ENCODE measurements at regions not wholly inside any gene's neighbourhood (a gene's known extent, or its start where the extent isn't known, plus 50 kb on each side); places are given as distances from the start of the nearest gene placed in this dataset.

DNA sequence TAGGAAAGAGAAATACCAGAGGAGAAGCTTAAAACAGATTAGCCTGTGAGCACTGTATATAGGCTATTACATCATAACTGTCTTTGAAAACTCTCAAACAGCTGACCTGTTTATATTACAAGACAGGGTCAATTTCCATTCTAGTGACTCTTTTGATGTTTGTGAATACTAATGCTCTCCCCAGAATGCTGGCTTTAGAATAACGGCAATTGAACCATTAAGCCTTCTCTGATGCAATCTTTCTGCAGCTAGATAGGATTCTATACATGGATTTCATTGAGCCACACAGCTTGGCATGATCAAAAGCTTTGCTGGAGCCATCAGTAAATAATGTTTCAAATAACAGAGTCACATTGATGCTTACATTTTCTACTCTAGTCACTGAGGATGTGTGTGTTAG is 122.7 kb upstream of the FAT3 start:
- H2AFZ ChIP-seq: no peak overlapping the region
- H3K79me2 ChIP-seq: no peaks in the 10 kb centered on the region
- H3K9me3 ChIP-seq (ENCODE audit: low read depth): no peaks in the 10 kb centered on the region
- DNase-seq (ENCODE audit: low spot score): no peak
- H3K27ac ChIP-seq: no peak overlapping the region
- no peaks in the 10 kb centered on the region for H3K36me3 ChIP-seq (replicated peaks; ENCODE audit: insufficient read depth, low read depth)
- TF ChIP-seq, protein P1, sequence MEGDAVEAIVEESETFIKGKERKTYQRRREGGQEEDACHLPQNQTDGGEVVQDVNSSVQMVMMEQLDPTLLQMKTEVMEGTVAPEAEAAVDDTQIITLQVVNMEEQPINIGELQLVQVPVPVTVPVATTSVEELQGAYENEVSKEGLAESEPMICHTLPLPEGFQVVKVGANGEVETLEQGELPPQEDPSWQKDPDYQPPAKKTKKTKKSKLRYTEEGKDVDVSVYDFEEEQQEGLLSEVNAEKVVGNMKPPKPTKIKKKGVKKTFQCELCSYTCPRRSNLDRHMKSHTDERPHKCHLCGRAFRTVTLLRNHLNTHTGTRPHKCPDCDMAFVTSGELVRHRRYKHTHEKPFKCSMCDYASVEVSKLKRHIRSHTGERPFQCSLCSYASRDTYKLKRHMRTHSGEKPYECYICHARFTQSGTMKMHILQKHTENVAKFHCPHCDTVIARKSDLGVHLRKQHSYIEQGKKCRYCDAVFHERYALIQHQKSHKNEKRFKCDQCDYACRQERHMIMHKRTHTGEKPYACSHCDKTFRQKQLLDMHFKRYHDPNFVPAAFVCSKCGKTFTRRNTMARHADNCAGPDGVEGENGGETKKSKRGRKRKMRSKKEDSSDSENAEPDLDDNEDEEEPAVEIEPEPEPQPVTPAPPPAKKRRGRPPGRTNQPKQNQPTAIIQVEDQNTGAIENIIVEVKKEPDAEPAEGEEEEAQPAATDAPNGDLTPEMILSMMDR (IDR thresholded peaks at IDR 0.05; ENCODE audit: poor library complexity): no peak
- TF ChIP-seq EZH2phosphoT487 (IDR thresholded peaks at IDR 0.05; ENCODE audit: low read depth, severe bottlenecking, unreplicated experiment) (no peak), EZH2 (IDR thresholded peaks at IDR 0.05; ENCODE audit: borderline replicate concordance) (no peak)
- H3K4me1 ChIP-seq (ENCODE audit: insufficient read depth): peaks cover 2% of the 10 kb centered on the region
- H4K20me1 ChIP-seq (ENCODE audit: insufficient read depth, poor library complexity, severe bottlenecking): no peaks in the 10 kb centered on the region
- 38% methylated on average over 1 of the region's 1 CpG for WGBS (ENCODE audit: low lambda C conversion rate, missing lambda C conversion rate)
- H3K4me3 ChIP-seq: no peak overlapping the region
- H3K4me2 ChIP-seq: no peak overlapping the region
- H3K27me3 ChIP-seq: no peaks in the 10 kb centered on the region
- H3K9me2 ChIP-seq (replicated peaks; ENCODE audit: insufficient read depth): no peaks in the 10 kb centered on the region

DNA sequence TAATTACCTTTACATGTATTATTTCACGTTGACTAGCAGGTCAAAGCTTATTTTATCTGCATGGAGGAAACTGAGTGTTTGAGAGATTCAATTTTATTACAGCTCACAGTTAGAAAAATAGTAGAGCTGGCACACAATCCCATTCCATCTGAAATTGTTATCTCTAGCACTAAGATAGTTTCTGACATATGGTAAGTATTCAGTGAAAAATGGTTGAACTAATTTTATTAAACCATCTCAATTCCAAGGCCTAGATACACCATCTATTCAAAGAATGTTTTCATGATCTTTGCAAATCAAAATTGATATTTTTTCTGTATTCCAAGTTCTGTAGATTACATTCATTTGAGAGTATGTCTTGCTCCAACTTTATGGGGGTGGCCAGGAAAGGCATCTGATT is 125.4 kb upstream of the FAT3 start:
- TF ChIP-seq EZH2 (IDR thresholded peaks at IDR 0.05; ENCODE audit: borderline replicate concordance) (no peak), EZH2phosphoT487 (IDR thresholded peaks at IDR 0.05; ENCODE audit: low read depth, severe bottlenecking, unreplicated experiment) (no peak)
- TF ChIP-seq, protein P1 (IDR thresholded peaks at IDR 0.05; ENCODE audit: poor library complexity): no peak
- H3K4me3 ChIP-seq: no peak overlapping the region
- no peaks in the 10 kb centered on the region for H3K36me3 ChIP-seq (replicated peaks; ENCODE audit: insufficient read depth, low read depth)
- 72% methylated on average over 1 of the region's 1 CpG for WGBS (ENCODE audit: low lambda C conversion rate, missing lambda C conversion rate)
- no peaks in the 10 kb centered on the region for H3K9me2 ChIP-seq (replicated peaks; ENCODE audit: insufficient read depth)
- no peaks in the 10 kb centered on the region for H3K9me3 ChIP-seq (ENCODE audit: low read depth)
- no peak overlapping the region for H3K27ac ChIP-seq
- H3K79me2 ChIP-seq: no peaks in the 10 kb centered on the region
- no peaks in the 10 kb centered on the region for H4K20me1 ChIP-seq (ENCODE audit: insufficient read depth, poor library complexity, severe bottlenecking)
- H3K4me1 ChIP-seq (ENCODE audit: insufficient read depth): peaks cover 2% of the 10 kb centered on the region
- H3K27me3 ChIP-seq: no peaks in the 10 kb centered on the region
- no peak for DNase-seq (ENCODE audit: low spot score)
- H3K4me2 ChIP-seq: no peak overlapping the region
- H2AFZ ChIP-seq: no peak overlapping the region

- Histone ChIP-seq H2AFZ (no peak overlapping the region), H4K20me1 (ENCODE audit: insufficient read depth, poor library complexity, severe bottlenecking) (no peaks in the 10 kb centered on the region), H3K27ac (no peak overlapping the region)
Observed at GRCh38 chr11:92098172-92098571, 126.4 kb upstream of the FAT3 start.

More at GRCh38 chr11:92098172-92098571, 126.4 kb upstream of the FAT3 start:
- Histone ChIP-seq H3K4me2 (no peak overlapping the region), H3K4me1 (ENCODE audit: insufficient read depth) (peaks cover 2% of the 10 kb centered on the region), H3K79me2 (no peaks in the 10 kb centered on the region), H3K27me3 (no peaks in the 10 kb centered on the region), H3K4me3 (no peak overlapping the region), H3K9me2 (replicated peaks; ENCODE audit: insufficient read depth) (no peaks in the 10 kb centered on the region), H3K9me3 (ENCODE audit: low read depth) (no peaks in the 10 kb centered on the region), H3K36me3 (replicated peaks; ENCODE audit: insufficient read depth, low read depth) (no peaks in the 10 kb centered on the region)
- DNase-seq (ENCODE audit: low spot score): no peak
- WGBS (ENCODE audit: low lambda C conversion rate, missing lambda C conversion rate): 69% methylated on average over 2 of the region's 2 CpGs
- no peak for TF ChIP-seq EZH2 (IDR thresholded peaks at IDR 0.05; ENCODE audit: borderline replicate concordance)
- TF ChIP-seq EZH2phosphoT487 (IDR thresholded peaks at IDR 0.05; ENCODE audit: low read depth, severe bottlenecking, unreplicated experiment): no peak
- TF ChIP-seq, protein P1 (IDR thresholded peaks at IDR 0.05; ENCODE audit: poor library complexity): no peak

Data from hepatocyte (in vitro differentiated cells).